WTC11 (cell line): ENCODE measurements at regions not wholly inside any gene's neighbourhood (a gene's known extent, or its start where the extent isn't known, plus 50 kb on each side); places are given as distances from the start of the nearest gene placed in this dataset.
A peak's percentile ranks its signal among the peaks of the same experiment; 100 is the strongest.
"Not testable (repeated sequence)": the region's sequence is repeated elsewhere in the genome, so short reads cannot be mapped to it uniquely, and the experiment has no call there.

Experiments used
- ATAC-seq: fragments of 200-7000 bp; cut with Tn5 transposase; 2 replicates; pipeline ENCODE4 v1.10.0; 2021; ENCODE audit warnings: mild to moderate bottlenecking, moderate library complexity
- CTCF ChIA-PET: fragments of 300-600 bp; sonication (Branson Sonifier 250); formaldehyde crosslinking; loops from one replicate; lab custom pipeline; 2021; ENCODE audit warnings: antibody characterized with exemption; lab: Charles Lee
- POLR2A ChIA-PET: fragments of 350-600 bp; sonication (Branson Sonifier 250); formaldehyde crosslinking; loops from one replicate; lab custom pipeline; 2021; ENCODE audit warnings: antibody characterized with exemption; lab: Charles Lee
- DNase-seq: peaks from one replicate; pipeline ENCODE4 v3.0.0; 2021; ENCODE audit warnings: low spot score
- H3K27ac Mint-ChIP-seq: 2 replicates; pipeline ENCODE4 v1.8.0; 2021; ENCODE audit warnings: mixed read lengths
- H3K27me3 Mint-ChIP-seq: 2 replicates; pipeline ENCODE4 v1.8.0; 2021; ENCODE audit warnings: low read depth, mild to moderate bottlenecking, moderate library complexity, mixed read lengths
- H3K36me3 Mint-ChIP-seq: 2 replicates; pipeline ENCODE4 v1.8.0; 2021; ENCODE audit warnings: mixed read lengths
- H3K4me1 Mint-ChIP-seq: 2 replicates; pipeline ENCODE4 v1.8.0; 2022; ENCODE audit warnings: mixed read lengths
- H3K4me3 Mint-ChIP-seq: 2 replicates; pipeline ENCODE4 v1.8.0; 2021; ENCODE audit warnings: mild to moderate bottlenecking, moderate library complexity, mixed read lengths
- H3K9me3 Mint-ChIP-seq: 2 replicates; pipeline ENCODE4 v1.8.0; 2021; ENCODE audit warnings: mixed read lengths
- AR ChIP-seq: fragments of 250-450 bp; sonication (Bioruptor Pico); IDR thresholded peaks from 2 replicates; pipeline ENCODE4 v1.9.0; 2021; ENCODE audit warnings: mild to moderate bottlenecking
- ARID4B ChIP-seq: sonication (generic); formaldehyde crosslinking; IDR thresholded peaks from 2 replicates; pipeline ENCODE4 v1.8.0; 2023; ENCODE audit warnings: missing genetic modification reagents, mild to moderate bottlenecking, borderline replicate concordance
- FOXP4 ChIP-seq: sonication (generic); formaldehyde crosslinking; IDR thresholded peaks from 2 replicates; pipeline ENCODE4 v1.8.0; 2022; ENCODE audit warnings: mild to moderate bottlenecking, missing genetic modification reagents
- GTF2I ChIP-seq: fragments of 250-450 bp; sonication (Bioruptor Pico); conservative IDR thresholded peaks from 2 replicates; pipeline ENCODE4 v1.4.0; 2021; ENCODE audit warnings: mild to moderate bottlenecking
- IRF2 ChIP-seq: sonication (generic); formaldehyde crosslinking; IDR thresholded peaks from 2 replicates; pipeline ENCODE4 v1.8.0; 2022; ENCODE audit warnings: low read depth, missing genetic modification reagents, borderline replicate concordance
- NR2C2 ChIP-seq: sonication (generic); formaldehyde crosslinking; IDR thresholded peaks from 2 replicates; pipeline ENCODE4 v1.8.0; 2022; ENCODE audit warnings: mild to moderate bottlenecking, missing genetic modification reagents
- ZNF138 ChIP-seq: sonication (generic); formaldehyde crosslinking; conservative IDR thresholded peaks from 2 replicates; pipeline ENCODE4 v1.8.1; 2022; ENCODE audit warnings: mild to moderate bottlenecking, moderate library complexity, missing genetic modification reagents
- ZNF532 ChIP-seq: fragments of 250-450 bp; sonication (Bioruptor Pico); IDR thresholded peaks from 2 replicates; pipeline ENCODE4 v1.9.0; 2021; ENCODE audit warnings: mild to moderate bottlenecking, borderline replicate concordance

- H3K9me3 Mint-ChIP-seq: peaks cover 8% of the 10 kb centered on the region
- H3K27ac Mint-ChIP-seq: no peak overlapping the region
- no peak overlapping the region for H3K4me3 Mint-ChIP-seq
- ATAC-seq: no peak
- H3K36me3 Mint-ChIP-seq: no peaks in the 10 kb centered on the region
- CTCF ChIA-PET: no interaction called here
- no peak for TF ChIP-seq AR (CRISPR knock-in tag)
- H3K4me1 Mint-ChIP-seq: peaks cover 2% of the 10 kb centered on the region; the same call in 1 of the 2 replicates
- no peak for DNase-seq
- peaks cover 29% of the 10 kb centered on the region for H3K27me3 Mint-ChIP-seq
- POLR2A ChIA-PET: no interaction called here
Observed at GRCh38 chr7:112584290-112584689, 103.5 kb downstream of the LSMEM1 start.

- CTCF ChIA-PET: no interaction called here
- Mint-ChIP-seq H3K4me1 (no peaks in the 10 kb centered on the region), H3K4me3 (no peak overlapping the region), H3K36me3 (no peaks in the 10 kb centered on the region), H3K27me3 (peaks cover 4% of the 10 kb centered on the region; the same call in 1 of the 2 replicates), H3K27ac (no peak overlapping the region), H3K9me3 (no peaks in the 10 kb centered on the region)
- ATAC-seq (peak; percentile 71), DNase-seq (no peak)
- POLR2A ChIA-PET: no interaction called here
- no peak for TF ChIP-seq IRF2
- no peak for TF ChIP-seq FOXP4 (CRISPR knock-in tag)
- TF ChIP-seq ZNF138 (CRISPR knock-in tag): no peak
- no peak for TF ChIP-seq ZNF532 (CRISPR knock-in tag)
- TF ChIP-seq GTF2I (CRISPR knock-in tag): no peak
- no peak for TF ChIP-seq ARID4B
- TF ChIP-seq NR2C2 (CRISPR knock-in tag): no peak
Observed at GRCh38 chr7:112587504-112587903, 106.7 kb downstream of the LSMEM1 start.

- POLR2A ChIA-PET, H3K4me3 Mint-ChIP-seq, H3K27ac Mint-ChIP-seq, H3K4me1 Mint-ChIP-seq, H3K27me3 Mint-ChIP-seq, H3K9me3 Mint-ChIP-seq, ATAC-seq, CTCF ChIA-PET, DNase-seq, H3K36me3 Mint-ChIP-seq: not testable (repeated sequence)
Observed at GRCh38 chr7:112592565-112593263, 111.9 kb downstream of the LSMEM1 start.
